SK-N-SH (cell line): ENCODE measurements at regions not wholly inside any gene's neighbourhood (a gene's known extent, or its start where the extent isn't known, plus 50 kb on each side); places are given as distances from the start of the nearest gene placed in this dataset.
A peak's percentile ranks its signal among the peaks of the same experiment; 100 is the strongest.

Experiments
- CTCF ChIP-seq: fragments of 200-600 bp; sonication (generic); IDR thresholded peaks from 2 replicates; pipeline ENCODE4 v1.6.1; 2017; ENCODE audit warnings: antibody characterized with exemption, mild to moderate bottlenecking, moderate library complexity
- GABPA ChIP-seq: IDR thresholded peaks from 2 replicates; pipeline ENCODE4 v1.4.0; 2012; ENCODE audit warnings: low read depth, mild to moderate bottlenecking
- MXI1 ChIP-seq: IDR thresholded peaks from 2 replicates; pipeline ENCODE4 v1.6.1; 2012; ENCODE audit warnings: mild to moderate bottlenecking, low read depth, low read length, improper control_type of control experiment
- POLR2AphosphoS5 ChIP-seq: IDR thresholded peaks from 2 replicates; pipeline ENCODE4 v1.6.1; 2012; ENCODE audit warnings: low read depth, low read length
- SIN3A ChIP-seq: IDR thresholded peaks from 2 replicates; pipeline ENCODE4 v1.6.1; 2012; ENCODE audit warnings: low read depth, mild to moderate bottlenecking, low read length, moderate library complexity, borderline replicate concordance
- SMC3 ChIP-seq: IDR thresholded peaks from 2 replicates; pipeline ENCODE4 v1.6.1; 2012; ENCODE audit warnings: low read depth, low read length, improper control_type of control experiment
- TAF1 ChIP-seq: IDR thresholded peaks from 2 replicates; pipeline ENCODE4 v1.6.1; 2012; ENCODE audit warnings: low read depth, mild to moderate bottlenecking, low read length, moderate library complexity, borderline replicate concordance

- TF ChIP-seq CTCF (peak; percentile 99), TAF1 (no peak), MXI1 (no peak), SIN3A (no peak), POLR2AphosphoS5 (no peak), GABPA (no peak), SMC3 (peak; percentile 89)
These were observed 91.5 kb upstream of the PRB2 start for GRCh38 chr12:11486623-11487444.
